DMS53 treated with DMSO at 0.1 percent for 48 hours (cell line): ENCODE measurements at regions not wholly inside any gene's neighbourhood (a gene's known extent, or its start where the extent isn't known, plus 50 kb on each side); places are given as distances from the start of the nearest gene placed in this dataset.
"Not testable (repeated sequence)": the region's sequence is repeated elsewhere in the genome, so short reads cannot be mapped to it uniquely, and the experiment has no call there.

ENCODE experiments used
- DNase-seq: peaks from one replicate; lab custom pipeline; 2025; ENCODE audit not compliant: unreplicated experiment; lab: John Stamatoyannopoulos, UW

- DNase-seq, result no peak
These were observed 1643.5 kb downstream of the TP53TG3F start for GRCh38 chr16:35102780-35103403.

- DNase-seq, result not testable (repeated sequence)
These were observed 1652.4 kb downstream of the TP53TG3F start for GRCh38 chr16:35111772-35112171.

DNA sequence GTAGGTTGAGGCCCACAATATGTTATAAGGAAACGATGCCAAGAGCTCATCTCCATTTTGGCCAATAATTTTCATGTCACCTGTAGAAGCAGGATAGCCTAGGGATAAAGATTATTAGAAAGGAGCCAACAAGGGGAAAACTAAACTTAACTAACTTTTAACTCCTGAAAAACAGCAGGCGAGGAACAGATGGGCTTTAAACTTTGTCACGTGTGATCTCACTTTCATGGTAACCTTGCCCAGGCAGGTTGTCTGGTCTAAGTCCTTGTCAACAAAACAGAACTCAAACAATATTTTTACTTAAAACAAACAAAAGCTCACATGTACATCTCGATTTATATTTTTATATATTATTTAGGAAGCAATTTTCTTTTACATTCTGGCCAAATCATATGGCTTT lies 1672.0 kb downstream of the TP53TG3F start:
- no peak for DNase-seq

DNA sequence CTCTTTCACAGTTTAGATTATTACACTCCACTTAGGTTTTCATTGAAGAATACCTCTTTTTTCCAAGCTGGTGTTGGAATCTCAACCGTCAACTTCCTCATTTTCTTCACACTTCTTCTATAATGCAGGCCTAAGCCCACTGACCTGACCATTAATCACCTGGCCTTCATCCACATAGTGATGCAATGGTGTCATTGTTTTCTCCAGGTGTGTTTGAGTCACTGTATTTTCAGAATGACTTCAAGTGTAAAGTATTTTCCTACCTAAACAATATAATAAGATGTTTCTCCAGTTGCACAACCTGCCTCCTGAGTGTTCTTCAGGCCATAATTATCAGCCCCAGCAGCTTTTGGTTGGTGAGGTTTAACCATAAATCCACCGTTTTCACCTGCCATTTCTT lies 1675.1 kb downstream of the TP53TG3F start:
- no peak for DNase-seq

- DNase-seq, result no peak
These were observed 1681.0 kb downstream of the TP53TG3F start for GRCh38 chr16:35140293-35140986.

DNA sequence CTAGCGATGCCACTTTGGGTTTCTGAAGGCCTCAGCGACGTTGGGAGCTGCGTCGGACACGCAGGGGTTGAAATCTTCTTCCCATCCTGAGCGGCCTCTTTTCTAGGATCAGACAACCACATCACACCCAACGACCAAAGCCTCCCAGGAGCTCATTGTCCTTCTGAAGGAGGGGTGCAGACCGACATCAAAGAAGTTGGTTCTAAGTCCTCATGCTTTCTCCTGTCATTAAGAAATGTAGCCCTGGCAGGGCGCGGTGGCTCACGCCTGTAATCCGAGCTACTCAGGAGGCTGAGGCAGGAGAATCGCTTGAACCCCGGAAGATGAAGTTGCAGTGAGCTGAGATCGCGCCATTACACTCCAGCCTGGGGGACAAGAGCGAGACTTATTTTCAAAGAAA lies 1681.9 kb downstream of the TP53TG3F start:
- DNase-seq, result no peak

- DNase-seq, result no peak
These were observed 1682.9 kb downstream of the TP53TG3F start for GRCh38 chr16:35142147-35142808.

- DNase-seq, result no peak
These were observed 1683.4 kb downstream of the TP53TG3F start for GRCh38 chr16:35142809-35143192.

DNA sequence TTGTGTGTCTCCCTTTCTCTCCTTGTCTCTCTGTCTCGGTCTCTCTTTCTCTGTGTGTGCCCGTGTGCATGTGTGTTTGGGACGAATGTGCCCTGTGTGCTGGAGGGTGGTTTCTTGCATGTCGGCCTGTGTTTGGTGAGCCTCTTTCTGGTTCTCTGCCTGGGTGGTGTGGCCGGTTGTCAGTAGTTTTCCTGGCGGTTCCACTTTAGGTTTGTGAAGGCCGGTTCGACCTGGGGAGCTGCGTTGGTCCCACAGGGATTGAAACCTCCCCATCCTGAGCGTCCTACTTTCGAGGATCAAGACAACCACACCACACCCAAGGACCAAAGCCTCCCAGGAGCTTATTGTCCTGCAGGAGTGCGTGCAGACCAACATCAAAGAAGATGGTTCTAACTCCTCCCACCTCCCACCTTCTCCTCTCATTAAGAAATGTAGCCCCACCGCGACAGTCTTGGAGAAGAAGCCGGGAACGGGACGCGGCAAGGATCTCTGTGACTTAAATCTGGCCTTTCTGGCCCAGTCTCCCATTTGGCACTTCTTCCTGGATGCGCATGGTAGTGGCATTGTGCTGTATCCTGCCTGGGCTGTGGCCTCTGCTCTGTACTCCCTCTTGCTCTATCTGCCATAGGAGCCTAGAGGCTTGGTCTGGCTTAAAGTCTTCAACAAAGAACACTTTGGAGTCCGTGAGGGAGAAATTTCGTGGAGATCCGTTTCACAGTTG lies 1685.0 kb downstream of the TP53TG3F start:
- DNase-seq, result no peak

DNA sequence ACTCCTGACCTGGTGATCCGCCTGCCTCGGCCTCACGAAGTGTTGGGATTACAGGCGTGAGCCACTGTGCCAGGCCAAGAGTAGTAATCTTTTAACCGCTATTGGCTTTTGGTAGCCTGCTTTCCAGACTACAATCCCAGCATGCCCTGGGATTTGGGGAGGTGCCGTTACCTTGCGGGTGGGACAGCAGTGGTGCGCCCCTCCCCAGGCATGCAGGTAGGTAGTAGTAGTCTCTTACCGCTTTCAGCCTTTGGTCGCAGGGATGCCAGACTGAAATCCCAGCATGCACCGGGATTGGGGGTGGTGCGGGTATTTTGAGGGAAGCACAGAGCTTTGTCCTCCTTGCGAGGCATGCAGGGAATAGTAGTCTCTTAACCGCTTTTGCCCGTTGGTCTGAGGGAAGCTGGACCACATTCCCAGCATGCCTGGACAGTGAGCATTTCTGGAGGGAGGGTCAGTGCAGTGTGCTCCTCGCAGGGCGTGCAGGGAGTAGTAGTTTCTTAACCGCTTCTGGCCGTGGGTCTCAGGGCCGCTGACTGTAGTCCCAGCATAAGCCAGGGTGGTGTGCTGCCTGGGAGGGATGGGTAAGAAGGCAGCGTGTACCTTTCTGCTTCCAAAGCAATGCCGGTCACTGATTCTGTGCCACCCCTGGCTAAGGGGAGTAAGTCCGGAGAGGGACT lies 1686.8 kb downstream of the TP53TG3F start:
- no peak for DNase-seq

DNA sequence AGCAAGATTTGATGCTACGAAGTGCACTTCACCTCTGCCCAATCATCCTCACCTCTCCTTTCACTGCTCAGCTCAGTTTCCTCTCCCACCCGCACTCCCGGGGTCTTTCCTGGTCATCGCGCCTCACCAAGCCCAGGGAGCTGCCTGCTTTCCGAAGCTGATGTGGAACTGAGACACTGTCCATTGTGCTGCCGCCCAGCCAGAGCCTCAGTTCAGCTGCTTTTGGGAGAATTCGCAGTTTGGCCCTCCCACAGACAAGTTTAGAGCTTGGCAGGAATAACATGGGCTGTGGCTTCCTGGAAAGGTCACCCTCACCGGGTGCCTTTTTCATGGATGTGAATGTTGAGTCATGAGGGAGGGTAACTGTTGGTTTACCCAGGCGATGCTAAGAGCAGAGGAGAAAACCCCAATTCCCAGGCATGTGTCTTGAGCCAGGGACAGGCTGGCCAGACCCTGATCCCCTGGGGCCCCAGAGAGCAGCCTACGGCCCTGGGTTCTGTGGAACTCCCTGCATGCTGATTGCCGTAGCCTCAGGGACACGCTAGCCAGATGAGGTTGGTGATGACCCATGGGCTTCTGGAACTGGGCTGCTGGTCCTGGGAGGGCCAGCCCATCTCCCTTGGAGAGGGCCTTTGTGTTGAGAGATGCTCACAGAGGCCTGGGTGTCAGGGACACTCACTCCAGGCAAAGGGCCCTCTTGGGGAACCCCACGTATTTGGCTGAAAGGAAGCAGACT lies 1687.5 kb downstream of the TP53TG3F start:
- no peak for DNase-seq

GRCh38 chr16:35147556-35148504 lies 1688.4 kb downstream of the TP53TG3F start:
- DNase-seq, result no peak

DNA sequence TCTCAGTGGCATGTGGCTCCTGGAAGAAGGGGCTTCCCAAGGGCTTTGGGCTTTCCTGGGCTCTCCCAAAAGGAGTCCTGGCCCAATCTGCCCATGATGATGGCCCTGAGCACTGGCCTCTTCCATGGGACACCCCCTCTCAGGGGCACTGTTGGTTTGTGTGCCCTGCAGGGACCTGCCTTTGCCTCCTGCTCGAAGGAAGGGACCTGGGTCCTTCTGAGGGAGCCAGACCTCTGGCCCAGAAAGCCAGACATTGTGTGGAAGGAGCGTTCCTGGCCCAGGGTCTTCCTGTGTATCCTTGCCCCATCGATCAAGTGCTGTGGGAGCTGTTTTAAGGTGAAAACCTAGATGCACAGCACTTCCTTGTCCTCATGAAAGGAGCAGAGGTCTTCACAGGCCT lies 1689.3 kb downstream of the TP53TG3F start:
- no peak for DNase-seq

DNA sequence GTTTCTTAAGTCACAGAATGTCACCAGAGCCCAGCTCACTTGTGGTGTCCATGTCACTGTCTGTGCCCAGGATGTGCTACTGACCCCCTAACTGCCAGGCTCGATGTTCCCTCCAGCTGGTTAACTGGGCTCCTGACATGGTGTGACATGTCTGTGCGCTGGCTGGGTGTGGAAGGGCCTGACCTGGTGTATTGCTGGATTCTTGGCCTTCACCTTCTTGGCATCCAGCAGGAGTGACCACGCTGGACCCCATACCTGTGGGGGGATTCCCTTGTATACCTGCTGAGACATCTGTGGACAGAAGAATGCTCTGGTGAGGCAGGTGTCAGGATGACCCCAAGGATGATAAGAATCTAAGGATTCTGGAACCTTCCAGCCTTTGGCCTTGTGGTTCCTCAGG lies 1690.1 kb downstream of the TP53TG3F start:
- no peak for DNase-seq

DNA sequence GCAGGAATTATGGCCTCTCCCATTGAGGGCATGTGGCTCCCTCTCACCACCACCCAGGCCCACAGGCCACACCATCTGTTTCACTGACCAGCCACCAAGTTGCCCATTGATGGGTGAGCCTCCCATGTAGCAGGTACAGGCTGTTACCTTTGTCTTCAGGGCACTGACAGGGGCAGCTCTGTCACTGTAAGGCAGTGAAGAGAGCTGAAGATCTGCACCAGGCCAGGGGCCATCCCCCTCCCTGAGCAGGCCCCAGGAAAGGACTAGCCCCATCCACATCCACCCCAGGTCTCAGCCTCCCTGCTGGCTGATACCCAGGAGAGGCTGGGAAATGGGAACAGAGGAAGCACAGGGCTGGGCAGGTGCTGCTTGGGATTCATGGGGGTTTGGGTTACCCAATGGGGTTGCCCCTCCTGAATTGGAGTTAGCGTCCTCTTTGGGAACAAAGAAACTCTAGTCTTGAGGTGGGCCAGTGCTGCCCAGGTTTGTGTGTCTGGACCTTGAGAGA lies 1691.4 kb downstream of the TP53TG3F start:
- DNase-seq, result no peak

GRCh38 chr16:35152067-35152627 lies 1692.7 kb downstream of the TP53TG3F start:
- no peak for DNase-seq

DNA sequence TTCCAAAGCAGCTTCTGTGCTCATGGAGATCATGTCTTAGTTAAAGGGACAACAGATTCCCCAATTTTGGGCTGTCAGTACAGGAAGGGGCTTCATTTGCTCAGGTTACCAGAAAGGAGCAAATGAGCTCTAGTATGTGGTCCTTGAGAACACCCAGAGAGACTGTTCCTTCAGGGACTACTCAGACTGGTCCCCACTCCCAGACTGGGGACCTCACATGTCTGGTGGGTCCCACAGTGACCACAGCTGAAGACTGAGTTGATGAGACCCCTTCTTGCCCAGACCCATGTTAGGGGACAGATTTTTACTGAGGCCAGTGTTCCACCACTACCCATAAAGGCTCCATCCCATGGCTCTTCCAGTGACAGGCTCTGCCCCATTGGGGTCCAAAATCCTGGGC lies 1695.2 kb downstream of the TP53TG3F start:
- no peak for DNase-seq

GRCh38 chr16:35157549-35157948 lies 1698.1 kb downstream of the TP53TG3F start:
- DNase-seq, result not testable (repeated sequence)

DNA sequence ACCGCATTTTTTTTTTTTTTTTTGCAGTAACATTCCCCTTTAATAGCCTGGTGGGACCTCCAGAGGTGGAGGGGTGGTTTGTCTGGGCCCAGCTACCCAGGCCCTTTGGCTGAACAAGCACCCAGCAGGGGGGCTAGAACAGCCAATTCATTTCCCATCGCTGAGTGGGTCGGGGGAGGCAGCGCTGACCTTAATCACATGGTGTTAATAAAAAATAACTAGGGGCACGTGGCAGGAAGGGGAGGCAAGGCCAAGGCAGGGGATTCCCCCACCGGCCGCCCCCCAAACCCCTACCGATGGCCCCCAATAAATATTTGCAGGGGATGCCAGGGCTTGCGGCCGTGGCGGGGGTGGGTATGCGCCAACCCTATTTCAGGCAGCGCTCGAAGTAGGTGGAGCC lies 1709.9 kb downstream of the TP53TG3F start:
- not testable (repeated sequence) for DNase-seq
